Kidney (tissue), 13 donors: ENCODE measurements at regions not wholly inside any gene's neighbourhood (a gene's known extent, or its start where the extent isn't known, plus 50 kb on each side); places are given as distances from the start of the nearest gene placed in this dataset.
"Not testable (repeated sequence)": the region's sequence is repeated elsewhere in the genome, so short reads cannot be mapped to it uniquely, and the experiment has no call there.

Experiments used
- DNase-seq, 5 donors: peaks; one replicate each; pipeline ENCODE4 v3.0.0-alpha.2; 2013 to 2020
- FAIRE-seq: peaks from 2 replicates; lab custom pipeline; 2012; peaks lifted over from hg19 to GRCh38; lab: Jason Lieb, UNC
- H3K27ac ChIP-seq, 2 donors: one replicate each; pipeline ENCODE4 v1.7.0; 2013; ENCODE audit warnings: low read depth in 2 of 2, low read length in 2 of 2, inconsistent platforms in 1 of 2
- H3K27me3 ChIP-seq: one replicate; pipeline ENCODE4 v1.7.1; 2013; ENCODE audit warnings: low read length, inconsistent platforms; ENCODE audit not compliant: control insufficient read depth, insufficient read depth
- H3K36me3 ChIP-seq, 3 donors: one replicate each; pipeline versions ENCODE4 v1.7.0 to v1.7.1; 2013; ENCODE audit warnings: low read length in 3 of 3, control low read depth in 1 of 3, inconsistent platforms in 1 of 3; ENCODE audit not compliant: insufficient read depth in 3 of 3, control insufficient read depth in 2 of 3
- H3K4me1 ChIP-seq, 3 donors: one replicate each; pipeline versions ENCODE4 v1.7.0 to v1.7.1; 2013; ENCODE audit warnings: low read length in 3 of 3, inconsistent platforms in 1 of 3, low read depth in 1 of 3; ENCODE audit not compliant: control insufficient read depth in 2 of 3, insufficient read depth in 2 of 3
- H3K4me3 ChIP-seq, 3 donors: one replicate each; pipeline versions ENCODE4 v1.7.0 to v1.8.1; 2013; ENCODE audit warnings: low read length in 3 of 3, control low read depth in 1 of 3, inconsistent platforms in 1 of 3
- H3K9ac ChIP-seq, 3 donors: one replicate each; pipeline versions ENCODE4 v1.7.0 to v1.7.1; 2013; ENCODE audit warnings: low read length in 3 of 3, control low read depth in 1 of 3, inconsistent platforms in 1 of 3
- H3K9me3 ChIP-seq, 3 donors: one replicate each; pipeline versions ENCODE4 v1.7.0 to v1.7.1; 2013; ENCODE audit warnings: low read length in 3 of 3, control low read depth in 1 of 3, inconsistent platforms in 1 of 3; ENCODE audit not compliant: control insufficient read depth in 2 of 3, insufficient read depth in 1 of 3
- intact Hi-C: fragments of 100-400 bp; cut with DNase I; formaldehyde crosslinking; loops from one replicate; pipeline ENCODE4 v1.11.1; 2022
- TF ChIP-seq, protein P1 (sequence below): IDR thresholded peaks from 3 replicates; pipeline ENCODE4 v1.5.1; 2012; ENCODE audit warnings: mild to moderate bottlenecking, moderate library complexity, borderline replicate concordance; ENCODE audit not compliant: insufficient read depth; ENCODE audit errors: extremely low read depth
- donor health status: control.
- donor health status: control.
- donor health status: control.
- donor health status: control.
- donor health status: control.
- donor health status: DM: yes; HTN: yes; CAD: no.
- donor health status: Normal renal cell carcinoma (clear cell type).

DNA sequence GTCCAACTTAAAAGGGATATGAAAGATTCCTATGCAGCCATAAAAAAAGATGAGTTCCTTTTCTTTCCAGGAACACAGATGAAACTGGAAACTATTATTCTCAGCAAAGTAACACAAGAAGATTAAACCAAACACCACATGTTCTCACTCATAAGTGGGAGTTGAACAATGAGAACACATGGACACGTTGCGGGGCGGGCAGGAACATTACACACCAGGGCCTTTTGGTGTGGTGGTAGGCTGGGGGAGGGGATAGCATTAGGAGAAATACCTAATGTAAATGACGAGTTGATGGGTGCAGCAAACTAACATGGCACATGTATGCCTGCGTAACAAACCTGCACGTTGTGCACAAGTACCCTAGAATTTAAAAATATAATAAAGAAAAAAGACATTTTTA lies 516.1 kb downstream of the LRRC70 start:
- no peak overlapping the region for H3K4me3 ChIP-seq
- H3K27me3 ChIP-seq, result no peaks in the 10 kb centered on the region
- H3K9ac ChIP-seq, result no peak overlapping the region
- no peak for FAIRE-seq
- no peaks in the 10 kb centered on the region for H3K9me3 ChIP-seq
- no peaks in the 10 kb centered on the region for H3K4me1 ChIP-seq
- no peak overlapping the region for H3K27ac ChIP-seq
- TF ChIP-seq, protein P1, sequence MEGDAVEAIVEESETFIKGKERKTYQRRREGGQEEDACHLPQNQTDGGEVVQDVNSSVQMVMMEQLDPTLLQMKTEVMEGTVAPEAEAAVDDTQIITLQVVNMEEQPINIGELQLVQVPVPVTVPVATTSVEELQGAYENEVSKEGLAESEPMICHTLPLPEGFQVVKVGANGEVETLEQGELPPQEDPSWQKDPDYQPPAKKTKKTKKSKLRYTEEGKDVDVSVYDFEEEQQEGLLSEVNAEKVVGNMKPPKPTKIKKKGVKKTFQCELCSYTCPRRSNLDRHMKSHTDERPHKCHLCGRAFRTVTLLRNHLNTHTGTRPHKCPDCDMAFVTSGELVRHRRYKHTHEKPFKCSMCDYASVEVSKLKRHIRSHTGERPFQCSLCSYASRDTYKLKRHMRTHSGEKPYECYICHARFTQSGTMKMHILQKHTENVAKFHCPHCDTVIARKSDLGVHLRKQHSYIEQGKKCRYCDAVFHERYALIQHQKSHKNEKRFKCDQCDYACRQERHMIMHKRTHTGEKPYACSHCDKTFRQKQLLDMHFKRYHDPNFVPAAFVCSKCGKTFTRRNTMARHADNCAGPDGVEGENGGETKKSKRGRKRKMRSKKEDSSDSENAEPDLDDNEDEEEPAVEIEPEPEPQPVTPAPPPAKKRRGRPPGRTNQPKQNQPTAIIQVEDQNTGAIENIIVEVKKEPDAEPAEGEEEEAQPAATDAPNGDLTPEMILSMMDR, result no peak
- no peak for DNase-seq
- H3K36me3 ChIP-seq, result no peaks in the 10 kb centered on the region
- intact Hi-C loops, result no loop called here

DNA sequence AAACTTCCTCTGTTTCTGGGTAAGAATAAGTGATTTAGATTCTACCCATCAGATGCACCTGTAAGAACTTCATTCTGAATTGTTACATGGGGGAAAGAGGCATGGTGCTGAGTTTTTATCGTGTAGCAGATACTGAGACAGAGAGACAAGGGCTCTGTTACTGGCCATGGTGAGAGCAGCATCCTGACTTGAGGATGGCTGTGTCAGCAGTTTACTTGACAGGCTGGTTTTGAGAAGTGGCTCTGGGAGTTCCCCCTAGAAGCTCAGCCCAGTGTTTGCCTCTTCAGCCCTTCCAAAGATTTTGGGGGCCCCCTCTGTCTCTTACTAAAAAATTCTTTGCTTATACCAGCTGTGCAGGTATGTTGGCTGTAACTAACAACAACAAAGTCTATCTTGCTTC lies 510.5 kb downstream of the LRRC70 start:
- intact Hi-C loops, result no loop called here
- Histone ChIP-seq H3K4me1 (no peaks in the 10 kb centered on the region), H3K27ac (no peak overlapping the region), H3K9me3 (no peaks in the 10 kb centered on the region), H3K4me3 (no peak overlapping the region), H3K36me3 (no peaks in the 10 kb centered on the region), H3K27me3 (no peaks in the 10 kb centered on the region), H3K9ac (no peak overlapping the region)
- no peak for FAIRE-seq
- TF ChIP-seq, protein P1, result no peak
- DNase-seq, result no peak

DNA sequence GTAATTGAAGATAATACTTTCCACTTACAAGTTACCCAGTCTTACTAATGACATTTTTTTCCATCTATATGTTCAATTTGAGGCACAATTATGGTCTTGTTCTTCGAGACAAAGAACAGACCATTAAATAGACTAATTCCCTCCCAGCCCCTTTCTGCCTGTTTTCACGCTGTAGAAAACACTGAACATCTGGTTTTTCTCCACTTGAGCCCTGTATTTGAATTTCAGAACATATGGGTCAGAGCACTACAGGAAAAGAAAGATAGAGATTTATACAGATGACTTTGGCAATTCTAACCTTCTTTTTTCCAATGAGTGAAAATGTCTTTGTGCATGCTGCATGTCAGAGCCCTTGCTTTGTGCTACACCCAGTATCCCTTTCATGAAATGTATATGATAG lies 506.9 kb downstream of the LRRC70 start:
- no peak for FAIRE-seq

DNA sequence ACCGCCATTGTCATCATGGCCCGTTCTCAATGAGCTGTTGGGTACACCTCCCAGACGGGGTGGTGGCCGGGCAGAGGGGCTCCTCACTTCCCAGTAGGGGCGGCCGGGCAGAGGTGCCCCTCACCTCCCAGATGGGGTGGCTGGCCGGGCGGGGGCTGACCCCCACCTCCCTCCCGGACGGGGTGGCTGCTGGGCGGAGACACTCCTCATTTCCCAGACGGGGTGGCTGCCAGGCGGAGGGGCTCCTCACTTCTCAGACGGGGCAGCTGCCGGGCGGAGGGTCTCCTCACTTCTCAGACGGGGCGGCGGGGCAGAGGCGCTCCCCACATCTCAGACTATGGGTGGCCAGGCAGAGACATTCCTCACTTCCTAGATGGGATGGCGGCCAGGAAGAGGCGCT lies 505.1 kb downstream of the LRRC70 start:
- H3K9me3 ChIP-seq, H3K27me3 ChIP-seq, H3K36me3 ChIP-seq, H3K4me1 ChIP-seq, H3K27ac ChIP-seq, intact Hi-C loops, FAIRE-seq, DNase-seq, H3K4me3 ChIP-seq, H3K9ac ChIP-seq: not testable (repeated sequence)

More for the DNA sequence above, 506.9 kb downstream of the LRRC70 start:
- Histone ChIP-seq H3K4me3 (no peak overlapping the region), H3K27me3 (no peaks in the 10 kb centered on the region), H3K27ac (no peak overlapping the region), H3K4me1 (no peaks in the 10 kb centered on the region), H3K9me3 (no peaks in the 10 kb centered on the region), H3K9ac (no peak overlapping the region), H3K36me3 (no peaks in the 10 kb centered on the region)
- intact Hi-C loops, result no loop called here
- DNase-seq, result no peak
- TF ChIP-seq, protein P1, result no peak
